Adrenal gland (tissue), 9 donors: ENCODE measurements at regions not wholly inside any gene's neighbourhood (a gene's known extent, or its start where the extent isn't known, plus 50 kb on each side); places are given as distances from the start of the nearest gene placed in this dataset.

Experiments used
- DNase-seq, 7 donors: peaks; one replicate each; pipeline ENCODE4 v3.0.0-alpha.2; 2019 to 2020
- H3K27ac ChIP-seq, 5 donors: fragments of 200-600 bp; sonication (generic) in 4 of 5; 1 replicate in 3 of 5; 2 replicates in 2 of 5; pipeline versions ENCODE4 v1.5.1 to v1.8.0; 2016 to 2020; ENCODE audit warnings: mild to moderate bottlenecking in 1 of 5
- H3K27me3 ChIP-seq: fragments of 200-600 bp; 2 replicates; pipeline ENCODE4 v1.8.0; 2021
- H3K36me3 ChIP-seq, 2 donors: fragments of 200-600 bp; replicated peaks in 1 of 2; 1 replicate in 1 of 2; 2 replicates in 1 of 2; pipeline versions ENCODE4 v1.5.1 to v1.8.0; 2018 to 2022
- H3K4me1 ChIP-seq, 2 donors: fragments of 200-600 bp; replicated peaks in 1 of 2; 1 replicate in 1 of 2; 2 replicates in 1 of 2; pipeline versions ENCODE4 v1.5.1 to v1.8.0; 2018 to 2021
- H3K4me3 ChIP-seq, 4 donors: fragments of 200-600 bp; sonication (generic) in 3 of 4; one replicate each; pipeline ENCODE4 v1.5.1; 2016 to 2018
- H3K9me3 ChIP-seq, 3 donors: fragments of 200-600 bp; sonication (generic) in 1 of 3; replicated peaks in 1 of 3; 1 replicate in 2 of 3; 2 replicates in 1 of 3; pipeline versions ENCODE4 v1.5.1 to v1.8.0; 2016 to 2021
- POLR2A ChIP-seq, 2 donors: fragments of 450-650 bp; IDR thresholded peaks; one replicate each; pipeline ENCODE4 v1.6.1; 2017; ENCODE audit warnings: antibody characterized with exemption in 2 of 2, mild to moderate bottlenecking in 2 of 2, moderate library complexity in 1 of 2
- WGBS, 4 donors: extraction: QIAGEN DNeasy Blood & Tissue Kit in 2 of 4; methylation state at CpG; one replicate each; pipeline versions ENCODE4 v1.1.5 to v1.1.7; 2013 to 2017; 5-methylcytosine and 5-hydroxymethylcytosine counted together
- intact Hi-C, 2 donors: fragments of 100-400 bp; cut with DNase I; formaldehyde crosslinking; loops; one replicate each; pipeline versions ENCODE4 v1.14.1 to v1.15.0; 2022 to 2023
- TF ChIP-seq, protein P1 (sequence below), 6 experiments: fragments of 450-650 bp in 4 of 6; fragments of 200-600 bp in 2 of 6; sonication (generic) in 1 of 6; IDR thresholded peaks; 1 replicate in 5 of 6; 2 replicates in 1 of 6; pipeline versions ENCODE4 v1.5.1 to v1.8.0; 2016 to 2021; ENCODE audit warnings: antibody characterized with exemption in 6 of 6, mild to moderate bottlenecking in 2 of 6, moderate library complexity in 1 of 6
- donor health status: healthy with polysubstance abuse.
- donor health status: Bipolar disorder and iron deficiency.
- donor health status: DM: yes; HTN: yes; CAD: no.
- donor health status: DM: no; HTN: no; CAD: no.
- donor health status: DM: no; HTN: no; CAD: no.

DNA sequence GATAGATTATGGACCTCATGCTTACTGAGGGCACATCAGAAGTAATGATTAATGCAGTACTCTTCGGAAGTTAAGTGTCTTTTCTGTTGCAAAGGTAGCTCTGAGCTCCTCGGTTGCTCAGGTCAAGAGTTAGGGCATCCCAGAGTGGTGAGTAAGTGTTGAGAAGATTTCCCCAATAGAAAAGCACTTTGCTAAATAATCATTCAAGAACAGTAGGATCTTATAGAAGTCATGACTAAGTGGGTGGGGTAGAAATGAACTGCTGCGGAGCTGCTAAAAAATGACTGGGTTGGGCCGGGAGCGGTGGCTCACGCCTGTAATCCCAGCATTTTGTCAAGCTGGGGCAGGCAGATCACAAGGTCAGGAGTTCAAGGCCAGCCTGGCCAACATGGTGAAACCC lies 648.6 kb upstream of the CAMK1G start:
- Histone ChIP-seq H3K4me3 (no peak overlapping the region), H3K4me1 (no peaks in the 10 kb centered on the region), H3K36me3 (no peaks in the 10 kb centered on the region), H3K27me3 (no peaks in the 10 kb centered on the region), H3K9me3 (no peaks in the 10 kb centered on the region), H3K27ac (no peak overlapping the region)
- intact Hi-C loops: no loop called here
- no peak for DNase-seq
- WGBS, 4 donors: 79 to 96% (median 87%) methylated on average over 6 of the region's 6 CpGs
- TF ChIP-seq, protein P1, sequence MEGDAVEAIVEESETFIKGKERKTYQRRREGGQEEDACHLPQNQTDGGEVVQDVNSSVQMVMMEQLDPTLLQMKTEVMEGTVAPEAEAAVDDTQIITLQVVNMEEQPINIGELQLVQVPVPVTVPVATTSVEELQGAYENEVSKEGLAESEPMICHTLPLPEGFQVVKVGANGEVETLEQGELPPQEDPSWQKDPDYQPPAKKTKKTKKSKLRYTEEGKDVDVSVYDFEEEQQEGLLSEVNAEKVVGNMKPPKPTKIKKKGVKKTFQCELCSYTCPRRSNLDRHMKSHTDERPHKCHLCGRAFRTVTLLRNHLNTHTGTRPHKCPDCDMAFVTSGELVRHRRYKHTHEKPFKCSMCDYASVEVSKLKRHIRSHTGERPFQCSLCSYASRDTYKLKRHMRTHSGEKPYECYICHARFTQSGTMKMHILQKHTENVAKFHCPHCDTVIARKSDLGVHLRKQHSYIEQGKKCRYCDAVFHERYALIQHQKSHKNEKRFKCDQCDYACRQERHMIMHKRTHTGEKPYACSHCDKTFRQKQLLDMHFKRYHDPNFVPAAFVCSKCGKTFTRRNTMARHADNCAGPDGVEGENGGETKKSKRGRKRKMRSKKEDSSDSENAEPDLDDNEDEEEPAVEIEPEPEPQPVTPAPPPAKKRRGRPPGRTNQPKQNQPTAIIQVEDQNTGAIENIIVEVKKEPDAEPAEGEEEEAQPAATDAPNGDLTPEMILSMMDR (IDR thresholded peaks at IDR 0.05): no peak
- TF ChIP-seq POLR2A (IDR thresholded peaks at IDR 0.05): no peak

DNA sequence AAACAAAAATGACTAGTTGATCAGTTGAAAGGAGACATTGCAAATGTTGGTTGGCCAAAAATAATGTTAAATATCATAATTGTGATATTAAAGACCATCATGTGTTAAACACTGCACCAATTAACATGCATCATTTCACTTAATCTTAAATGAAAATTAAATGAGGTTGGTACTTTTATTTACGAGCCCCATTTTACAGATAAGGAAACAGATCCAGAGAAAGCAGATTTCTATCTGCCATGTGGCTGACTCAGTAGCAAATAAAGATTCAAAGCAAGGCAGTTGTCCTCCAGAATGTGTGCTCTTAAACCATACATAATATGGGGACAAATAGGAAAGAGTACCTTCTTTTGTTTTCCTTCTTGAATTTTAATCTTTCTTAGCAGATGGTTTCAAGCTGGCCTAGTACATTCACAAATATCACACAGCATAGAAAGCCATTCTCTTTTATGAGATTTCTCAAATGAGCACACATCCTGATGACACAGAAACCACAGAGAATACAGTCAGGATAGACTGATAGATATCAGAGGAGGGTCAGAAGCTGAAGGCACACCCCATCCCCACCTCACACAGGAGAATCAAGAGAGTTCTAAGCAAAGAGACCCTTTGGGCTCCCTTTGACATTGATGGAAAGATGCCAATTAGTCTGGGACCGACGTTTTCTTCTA lies 647.9 kb upstream of the CAMK1G start:
- intact Hi-C loops: no loop called here
- Histone ChIP-seq H3K27ac (no peak overlapping the region), H3K36me3 (no peaks in the 10 kb centered on the region), H3K4me3 (no peak overlapping the region), H3K9me3 (no peaks in the 10 kb centered on the region), H3K4me1 (no peaks in the 10 kb centered on the region), H3K27me3 (no peaks in the 10 kb centered on the region)
- DNase-seq: no peak
- TF ChIP-seq, protein P1 (IDR thresholded peaks at IDR 0.05): no peak
- TF ChIP-seq POLR2A (IDR thresholded peaks at IDR 0.05): no peak
- WGBS, 4 donors: 58 to 68% (median 64%) methylated on average over 3 of the region's 3 CpGs

DNA sequence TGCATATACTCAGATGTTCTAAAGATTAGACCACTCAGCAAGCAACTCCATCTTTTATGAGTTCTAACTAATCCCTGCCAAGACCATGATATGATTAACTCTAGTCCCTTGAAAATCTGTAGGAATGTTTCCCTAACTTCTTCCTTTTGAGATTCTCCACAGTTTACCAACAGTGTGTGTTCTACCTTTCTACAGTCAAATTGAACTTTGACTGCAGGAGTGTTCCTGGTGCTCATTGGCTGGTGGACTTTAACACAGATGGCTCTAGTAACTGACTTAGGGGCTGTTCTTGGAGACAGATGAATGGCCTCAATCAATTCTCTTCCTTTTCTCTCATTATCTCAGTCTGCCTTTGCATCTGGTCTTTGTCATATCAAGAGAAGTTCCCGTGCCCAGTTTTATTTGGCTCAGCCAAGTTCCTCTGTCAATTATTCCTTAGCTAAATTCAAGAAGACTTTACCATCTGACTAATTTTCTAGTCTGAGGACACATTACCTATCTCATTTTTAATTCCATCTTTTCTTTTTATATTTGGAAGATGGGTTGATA lies 643.9 kb upstream of the CAMK1G start:
- DNase-seq: no peak
- Histone ChIP-seq H3K4me1 (no peaks in the 10 kb centered on the region), H3K9me3 (no peaks in the 10 kb centered on the region), H3K36me3 (no peaks in the 10 kb centered on the region), H3K4me3 (no peak overlapping the region), H3K27me3 (no peaks in the 10 kb centered on the region), H3K27ac (no peak overlapping the region)
- WGBS, 4 donors: 44 to 60% (median 56%) methylated on average over 1 of the region's 1 CpG
- TF ChIP-seq, protein P1 (IDR thresholded peaks at IDR 0.05): no peak
- TF ChIP-seq POLR2A (IDR thresholded peaks at IDR 0.05): no peak
- intact Hi-C loops: no loop called here

DNA sequence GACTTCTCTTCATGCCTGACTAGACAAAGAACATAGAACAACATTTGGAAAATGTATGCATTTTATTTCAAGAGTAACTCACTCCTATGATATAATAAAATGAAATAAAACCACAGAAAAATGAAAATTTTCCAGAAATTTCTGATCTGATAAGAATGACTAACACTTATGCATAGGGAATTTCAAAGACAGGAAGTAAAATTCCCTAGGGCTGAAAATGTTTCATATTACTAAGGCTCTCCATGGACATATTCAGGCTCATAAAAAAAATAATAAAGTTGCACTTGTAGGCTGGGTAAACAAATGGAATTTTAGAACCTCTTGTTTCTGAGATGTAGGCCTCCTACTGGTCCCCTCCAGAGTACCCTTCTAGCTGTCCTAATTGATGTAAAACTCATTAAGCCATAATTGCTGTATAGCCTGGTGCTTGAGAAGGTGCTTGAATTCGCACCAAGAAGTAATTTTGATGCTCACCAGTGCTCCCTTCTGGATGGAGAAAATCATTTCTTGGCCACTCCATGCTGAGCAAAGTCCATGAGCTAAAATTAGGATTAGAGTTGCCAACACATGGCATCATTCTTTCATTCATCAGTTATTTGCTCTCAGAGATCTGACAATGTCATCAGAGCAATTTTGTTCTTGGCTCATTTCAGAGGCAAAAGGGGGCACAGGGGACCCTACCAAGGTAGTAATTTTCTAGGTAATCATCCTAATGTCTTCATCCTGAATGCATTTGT lies 641.0 kb upstream of the CAMK1G start:
- WGBS, 4 donors: 85 to 100% (median 88%) methylated on average over 1 of the region's 1 CpG
- TF ChIP-seq, protein P1 (IDR thresholded peaks at IDR 0.05): no peak
- no peak for TF ChIP-seq POLR2A (IDR thresholded peaks at IDR 0.05)
- intact Hi-C loops: no loop called here

More for the DNA sequence above, 641.0 kb upstream of the CAMK1G start:
- no peaks in the 10 kb centered on the region for H3K27me3 ChIP-seq
- H3K4me3 ChIP-seq: no peak overlapping the region
- no peak overlapping the region for H3K27ac ChIP-seq
- no peak for DNase-seq
- H3K36me3 ChIP-seq: no peaks in the 10 kb centered on the region
- no peaks in the 10 kb centered on the region for H3K9me3 ChIP-seq
- no peaks in the 10 kb centered on the region for H3K4me1 ChIP-seq
